ENCODE measurements at regions not wholly inside any gene's neighbourhood (a gene's known extent, or its start where the extent isn't known, plus 50 kb on each side); places are given as distances from the start of the nearest gene placed in this dataset.
"Not testable (repeated sequence)": the region's sequence is repeated elsewhere in the genome, so short reads cannot be mapped to it uniquely, and the experiment has no call there.

- peak; percentile 41 for TF ChIP-seq CTCF (IDR thresholded peaks at IDR 0.05; ENCODE audit: low read depth, low read length, missing control alignments)
- in situ Hi-C loops (cut with HindIII; ENCODE audit: low pct_ligation_motif_present, low sequenced_read_pairs): no loop called here
- H3K36me3 ChIP-seq (replicated peaks): no peaks in the 10 kb centered on the region
- no peak overlapping the region for H3K4me3 ChIP-seq (ENCODE audit: low read depth, low read length)
- peak; percentile 6 for DNase-seq
- no peak overlapping the region for H3K27ac ChIP-seq
- no peaks in the 10 kb centered on the region for H3K27me3 ChIP-seq (replicated peaks)
These were observed 62.1 kb upstream of the LANCL3 start for GRCh38 chrX:37509349-37509748.

- DNase-seq; in situ Hi-C loops (cut with HindIII; ENCODE audit: low pct_ligation_motif_present, low sequenced_read_pairs); H3K27ac ChIP-seq: not testable (repeated sequence)
These were observed 54.9 kb upstream of the LANCL3 start for GRCh38 chrX:37516512-37516911.

GRCh38 chrX:37519261-37519660, 52.2 kb upstream of the LANCL3 start:
- DNase-seq; H3K4me3 ChIP-seq (ENCODE audit: low read depth, low read length); H3K27ac ChIP-seq; H3K27me3 ChIP-seq (replicated peaks); in situ Hi-C loops (cut with HindIII; ENCODE audit: low pct_ligation_motif_present, low sequenced_read_pairs); H3K36me3 ChIP-seq (replicated peaks): not testable (repeated sequence)

More at GRCh38 chrX:37516512-37516911, 54.9 kb upstream of the LANCL3 start:
- H3K4me3 ChIP-seq (ENCODE audit: low read depth, low read length); H3K27me3 ChIP-seq (replicated peaks); H3K36me3 ChIP-seq (replicated peaks): not testable (repeated sequence)

GRCh38 chrX:37520860-37521450, 50.5 kb upstream of the LANCL3 start:
- DNase-seq: peak; percentile 13
- H3K36me3 ChIP-seq (replicated peaks); H3K27ac ChIP-seq; in situ Hi-C loops (cut with HindIII; ENCODE audit: low pct_ligation_motif_present, low sequenced_read_pairs); H3K27me3 ChIP-seq (replicated peaks); H3K4me3 ChIP-seq (ENCODE audit: low read depth, low read length): not testable (repeated sequence)

Measured in brain microvascular endothelial cell (primary cell).